Ovary (tissue), 3 donors: ENCODE measurements at regions not wholly inside any gene's neighbourhood (a gene's known extent, or its start where the extent isn't known, plus 50 kb on each side); places are given as distances from the start of the nearest gene placed in this dataset.

Experiments
- EP300 ChIP-seq: sonication (generic); formaldehyde crosslinking; IDR thresholded peaks from one replicate; pipeline ENCODE4 v1.6.1; 2017; ENCODE audit warnings: antibody characterized with exemption
- POLR2A ChIP-seq: fragments of 450-650 bp; IDR thresholded peaks from one replicate; pipeline ENCODE4 v1.6.1; 2017; ENCODE audit warnings: antibody characterized with exemption, mild to moderate bottlenecking, moderate library complexity
- TF ChIP-seq, protein P1 (sequence below), 3 donors: fragments of 450-650 bp in 2 of 3; fragments of 200-600 bp in 1 of 3; IDR thresholded peaks; one replicate each; pipeline versions ENCODE4 v1.5.1 to v1.8.0; 2016 to 2022; ENCODE audit warnings: antibody characterized with exemption in 3 of 3, mild to moderate bottlenecking in 1 of 3
- donor health status: DM: no; HTN: no; CAD: no.

DNA sequence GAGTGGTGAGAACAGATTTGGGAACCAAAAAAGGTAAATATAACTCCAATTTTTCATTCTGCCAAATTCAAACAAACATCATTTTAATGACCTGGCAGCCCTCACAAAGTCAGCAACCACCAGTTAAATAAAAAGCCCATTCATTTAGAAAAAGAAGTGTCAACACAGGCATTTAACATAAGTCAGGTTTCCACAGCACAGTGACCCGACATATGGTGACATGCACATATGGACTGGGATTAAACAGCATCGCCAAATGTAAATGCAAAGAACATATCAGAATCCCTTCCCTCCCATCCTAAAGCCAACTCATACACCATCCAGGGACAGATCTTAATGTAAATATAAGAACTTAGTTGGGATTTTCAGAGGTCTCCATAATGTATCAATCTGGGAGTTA lies 293.2 kb downstream of the FGFR2 start:
- TF ChIP-seq, protein P1, sequence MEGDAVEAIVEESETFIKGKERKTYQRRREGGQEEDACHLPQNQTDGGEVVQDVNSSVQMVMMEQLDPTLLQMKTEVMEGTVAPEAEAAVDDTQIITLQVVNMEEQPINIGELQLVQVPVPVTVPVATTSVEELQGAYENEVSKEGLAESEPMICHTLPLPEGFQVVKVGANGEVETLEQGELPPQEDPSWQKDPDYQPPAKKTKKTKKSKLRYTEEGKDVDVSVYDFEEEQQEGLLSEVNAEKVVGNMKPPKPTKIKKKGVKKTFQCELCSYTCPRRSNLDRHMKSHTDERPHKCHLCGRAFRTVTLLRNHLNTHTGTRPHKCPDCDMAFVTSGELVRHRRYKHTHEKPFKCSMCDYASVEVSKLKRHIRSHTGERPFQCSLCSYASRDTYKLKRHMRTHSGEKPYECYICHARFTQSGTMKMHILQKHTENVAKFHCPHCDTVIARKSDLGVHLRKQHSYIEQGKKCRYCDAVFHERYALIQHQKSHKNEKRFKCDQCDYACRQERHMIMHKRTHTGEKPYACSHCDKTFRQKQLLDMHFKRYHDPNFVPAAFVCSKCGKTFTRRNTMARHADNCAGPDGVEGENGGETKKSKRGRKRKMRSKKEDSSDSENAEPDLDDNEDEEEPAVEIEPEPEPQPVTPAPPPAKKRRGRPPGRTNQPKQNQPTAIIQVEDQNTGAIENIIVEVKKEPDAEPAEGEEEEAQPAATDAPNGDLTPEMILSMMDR (IDR thresholded peaks at IDR 0.05) = no peak
- TF ChIP-seq EP300 = no peak
- no peak for TF ChIP-seq POLR2A
